GM18867 (cell line): ENCODE measurements at regions not wholly inside any gene's neighbourhood (a gene's known extent, or its start where the extent isn't known, plus 50 kb on each side); places are given as distances from the start of the nearest gene placed in this dataset.

Experiments used
- ATAC-seq: cut with Tn5 transposase; IDR thresholded peaks from one replicate; pipeline ENCODE4 v1.9.1; 2021; ENCODE audit warnings: mild to moderate bottlenecking, moderate library complexity; ENCODE audit not compliant: unreplicated experiment

DNA sequence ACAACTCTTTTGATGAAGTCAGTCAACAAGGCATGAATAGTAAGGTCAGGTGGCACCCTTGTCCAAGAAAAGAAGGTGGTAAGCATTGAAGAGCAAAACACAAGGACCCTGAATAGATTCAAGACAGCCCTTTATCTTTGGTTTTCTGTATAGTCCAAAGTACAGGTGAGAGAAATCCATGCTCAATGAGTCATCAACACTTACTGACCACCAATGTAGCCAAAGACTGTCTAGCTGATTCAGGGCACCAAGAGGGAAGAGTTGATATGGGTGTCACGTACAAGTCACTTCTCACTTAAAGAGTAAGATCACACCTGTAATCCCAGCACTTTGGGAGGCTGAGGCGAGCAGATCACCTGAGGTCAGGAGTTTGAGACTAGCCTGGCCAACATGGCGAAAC lies 528.3 kb downstream of the CD83 start:
- ATAC-seq: no peak

DNA sequence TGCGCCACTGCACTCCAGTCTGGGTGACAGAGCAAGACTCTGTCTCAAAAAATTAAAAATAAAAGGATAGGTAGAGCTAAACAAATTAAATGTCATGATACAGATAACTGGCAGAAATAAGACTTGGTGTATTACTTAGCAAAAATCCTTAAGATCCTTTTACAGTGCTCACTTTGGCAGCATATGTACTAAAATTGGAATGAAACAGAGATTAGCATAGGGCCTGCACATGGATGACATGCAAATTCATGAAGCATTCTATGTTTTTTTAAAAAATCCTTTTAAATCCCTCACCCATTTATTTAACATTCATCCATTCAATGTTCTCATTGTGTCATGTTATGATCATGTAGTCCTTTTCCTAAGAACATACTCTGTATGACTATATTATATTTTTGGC lies 528.8 kb downstream of the CD83 start:
- ATAC-seq: no peak

DNA sequence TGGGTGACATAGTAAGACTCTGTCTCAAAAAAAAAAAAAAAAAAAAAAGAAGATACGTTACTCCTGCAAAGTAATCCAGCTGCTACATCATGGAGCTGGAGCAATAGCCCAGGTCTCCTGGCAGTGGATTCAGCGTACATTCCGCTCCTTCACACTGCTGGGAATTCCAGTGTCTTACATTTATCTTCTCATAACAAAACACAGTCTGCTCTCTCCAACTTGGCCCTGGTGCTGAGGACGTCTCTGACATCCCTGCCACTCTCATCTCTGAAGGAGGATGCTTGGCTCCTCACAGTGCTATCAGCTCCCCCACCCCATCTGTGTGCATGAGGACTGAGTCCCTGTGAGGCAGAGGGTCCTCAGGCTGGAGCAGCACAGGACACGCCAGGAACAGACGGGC lies 529.8 kb downstream of the CD83 start:
- ATAC-seq: no peak

GRCh38 chr6:14652536-14652935 lies 535.0 kb downstream of the CD83 start:
- ATAC-seq: no peak

DNA sequence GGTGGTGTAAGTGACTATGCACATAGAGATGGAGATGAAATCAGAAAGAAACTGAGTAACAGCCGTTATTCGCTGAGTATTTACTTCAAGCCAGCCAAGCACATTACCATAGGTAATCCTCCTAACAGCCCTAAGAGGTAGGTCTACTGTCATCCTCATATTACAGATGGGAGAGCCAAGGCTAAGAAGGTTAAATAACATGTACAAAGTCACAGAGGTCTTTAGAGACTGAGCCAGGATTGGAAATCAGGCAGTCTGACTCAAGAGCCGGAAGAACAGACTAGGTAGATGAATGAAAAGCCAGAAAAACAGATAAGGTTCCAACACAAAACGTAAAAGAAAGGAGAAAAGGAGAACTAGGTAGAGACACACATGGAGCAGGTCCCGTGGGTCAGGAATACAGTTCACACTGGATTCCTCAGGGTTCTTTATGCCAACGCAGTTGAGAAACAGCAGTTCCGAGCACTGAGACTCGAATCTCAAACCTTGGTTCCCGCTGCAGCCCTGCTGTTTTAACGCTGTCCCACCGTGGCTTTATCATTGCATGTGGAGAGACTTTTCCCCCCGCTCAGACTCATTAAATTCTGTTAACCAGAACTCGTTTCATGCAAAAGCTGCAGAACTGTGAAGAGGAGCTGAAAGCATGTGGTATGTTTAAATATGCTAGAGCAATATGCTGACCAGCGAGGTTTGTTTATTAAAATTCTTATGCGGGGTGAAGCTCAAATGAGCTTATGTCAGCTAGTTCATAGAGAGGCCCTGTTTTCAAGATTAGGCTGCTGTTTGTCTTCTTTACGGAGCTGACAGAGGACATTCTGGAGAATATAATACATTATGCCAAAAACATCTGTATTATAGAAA lies 537.9 kb downstream of the CD83 start:
- ATAC-seq: no peak

DNA sequence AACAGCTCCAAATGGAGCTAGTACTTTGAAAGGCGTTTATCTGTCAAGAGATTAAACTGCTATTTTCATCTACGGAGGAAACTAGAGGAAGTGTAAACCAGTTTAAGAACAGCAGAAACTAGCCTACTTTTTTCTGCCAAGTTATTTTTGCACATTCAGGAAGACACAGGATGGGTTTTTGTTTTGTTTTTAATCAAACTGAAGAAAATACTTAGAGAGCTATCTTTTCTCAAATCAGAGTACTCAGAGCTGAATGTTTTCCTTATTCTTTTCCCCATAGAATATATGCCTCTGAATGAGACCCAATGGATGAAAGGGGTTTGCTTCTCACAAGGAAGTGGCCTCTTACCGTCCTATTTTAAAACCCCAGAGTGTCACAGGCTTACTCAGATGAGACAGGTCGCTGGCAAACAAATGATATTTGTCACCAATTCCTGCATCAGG lies 538.5 kb downstream of the CD83 start:
- no peak for ATAC-seq

GRCh38 chr6:14656649-14657048 lies 539.1 kb downstream of the CD83 start:
- no peak for ATAC-seq

DNA sequence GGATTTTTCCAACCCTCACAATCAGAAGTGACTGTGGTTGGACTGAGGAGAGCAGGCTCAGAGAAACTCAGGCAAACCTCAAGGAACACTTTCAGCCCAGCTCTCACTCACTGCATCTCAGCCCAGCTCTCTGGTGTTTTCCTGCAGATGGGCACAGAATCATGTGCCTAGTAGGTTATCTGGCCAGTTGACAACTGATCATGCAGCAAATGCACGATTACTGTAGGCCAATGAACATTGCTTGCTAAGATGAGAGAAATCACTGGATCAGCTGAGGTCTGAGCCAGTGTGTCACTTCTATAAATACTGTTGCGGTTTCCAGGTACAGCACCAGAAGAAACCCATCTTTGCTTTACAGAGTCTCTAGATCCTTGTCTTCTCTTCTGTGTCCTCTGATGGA lies 540.5 kb downstream of the CD83 start:
- ATAC-seq: no peak

DNA sequence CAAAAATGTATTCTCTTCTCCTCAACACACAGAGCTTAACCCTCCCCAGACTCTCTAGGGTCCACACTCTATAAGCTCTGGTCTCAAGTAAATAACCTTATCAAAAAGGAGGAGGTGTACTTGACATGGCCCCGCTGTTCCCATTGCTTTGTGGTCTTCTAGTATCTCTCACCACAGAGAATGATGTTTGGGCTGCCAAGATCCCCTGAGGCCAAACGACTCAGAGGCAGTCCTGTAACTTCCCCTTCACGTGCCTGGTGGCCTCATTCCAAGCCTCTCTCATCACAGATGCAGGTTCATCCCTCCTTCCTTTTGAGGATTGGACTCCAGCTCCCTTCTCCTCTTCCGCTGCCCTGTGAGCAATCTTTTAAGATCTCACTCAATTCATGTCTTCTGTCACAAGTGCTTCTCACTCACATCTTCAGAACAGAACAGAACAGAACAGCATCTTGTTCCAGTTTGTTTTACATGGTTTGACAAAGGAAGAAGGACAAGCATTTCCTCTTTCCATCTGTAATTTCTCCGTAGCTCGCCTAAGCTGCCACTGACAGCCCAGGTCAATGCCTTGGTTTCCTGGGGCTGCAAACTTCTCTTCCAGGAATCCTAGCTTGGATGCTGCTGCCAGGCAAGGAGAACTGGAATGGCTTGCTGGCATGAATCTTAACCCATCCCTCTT lies 541.5 kb downstream of the CD83 start:
- no peak for ATAC-seq

DNA sequence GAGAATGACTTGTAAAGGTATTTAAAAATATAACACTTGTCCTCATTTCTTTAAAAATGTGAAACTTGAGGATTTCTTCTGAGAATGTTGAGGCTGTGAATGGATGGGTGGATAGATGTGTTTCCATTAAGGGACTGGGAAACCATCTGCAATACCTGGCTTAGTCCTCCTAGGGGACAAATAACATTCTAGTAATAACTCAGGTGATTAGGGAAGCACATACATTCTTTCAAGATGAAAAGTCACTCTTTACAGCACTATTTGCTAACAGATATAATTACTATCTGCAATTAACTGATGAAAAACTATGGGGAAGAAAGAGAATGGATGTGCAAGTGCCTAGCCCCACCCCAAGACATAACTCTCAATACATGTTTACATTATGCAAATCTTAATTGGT lies 542.3 kb downstream of the CD83 start:
- ATAC-seq: no peak

DNA sequence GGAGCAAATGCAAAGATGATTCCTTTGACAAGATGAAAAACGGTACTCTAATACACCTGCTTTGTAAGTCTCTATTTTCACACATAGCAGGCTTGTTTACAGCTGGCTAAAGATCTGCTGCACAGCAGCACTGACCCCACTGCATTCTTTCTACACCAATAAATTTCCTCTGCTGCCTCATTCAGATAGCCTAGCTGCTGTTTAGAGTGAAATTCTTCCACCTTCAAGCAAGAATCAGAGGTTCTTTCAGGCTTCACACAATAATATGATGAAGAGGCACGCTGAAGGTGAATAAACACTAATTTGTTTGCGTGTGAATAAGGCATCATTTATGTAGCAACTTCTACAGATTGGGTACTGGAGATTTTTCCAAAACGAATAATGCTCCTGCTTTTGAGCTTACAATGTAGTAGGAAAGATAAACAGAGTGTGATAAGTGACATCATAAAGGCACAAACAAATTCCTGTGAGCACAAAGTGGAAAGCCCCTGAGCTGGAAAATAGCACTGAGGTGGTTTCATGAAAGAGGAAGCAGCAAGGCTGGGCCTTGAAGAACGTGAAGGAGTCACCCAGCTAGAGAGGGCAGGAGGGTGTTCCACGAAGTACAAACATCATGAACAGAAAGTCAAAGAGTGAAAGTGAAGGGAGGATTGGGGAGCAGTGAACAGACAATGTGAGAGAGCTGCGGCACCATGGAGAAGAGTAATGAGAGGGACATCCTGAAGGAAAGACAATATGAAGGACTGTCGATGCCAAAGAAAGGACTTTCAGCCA lies 543.4 kb downstream of the CD83 start:
- peak; percentile 61 for ATAC-seq

GRCh38 chr6:14661691-14662090 lies 544.1 kb downstream of the CD83 start:
- no peak for ATAC-seq

DNA sequence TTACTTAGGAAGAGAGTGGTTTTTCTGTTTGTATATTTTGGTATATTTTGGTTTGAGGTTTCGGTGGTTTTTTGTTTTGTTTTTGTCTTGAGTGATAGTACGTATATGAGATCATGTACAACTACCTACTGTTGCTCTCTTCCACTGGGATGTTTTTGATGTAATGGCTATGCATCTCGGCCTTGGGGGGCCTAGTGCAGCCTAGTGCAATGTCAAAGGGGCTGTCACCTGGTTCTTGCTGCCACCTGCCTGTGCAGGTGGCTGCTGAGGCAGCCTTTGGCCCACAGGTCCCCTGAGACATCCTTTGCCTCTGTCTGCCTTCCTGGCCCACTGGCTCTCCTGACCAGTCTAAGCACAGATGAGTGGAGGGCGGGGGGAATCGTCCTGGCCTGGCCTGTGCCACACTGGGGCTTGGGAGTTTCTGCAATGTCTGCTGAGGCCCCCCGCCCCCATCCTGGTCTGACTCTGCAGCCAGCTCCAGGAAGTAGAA lies 546.6 kb downstream of the CD83 start:
- ATAC-seq: peak; percentile 45

- ATAC-seq: no peak
Measured at GRCh38 chr6:14664621-14665315, 547.2 kb downstream of the CD83 start.

DNA sequence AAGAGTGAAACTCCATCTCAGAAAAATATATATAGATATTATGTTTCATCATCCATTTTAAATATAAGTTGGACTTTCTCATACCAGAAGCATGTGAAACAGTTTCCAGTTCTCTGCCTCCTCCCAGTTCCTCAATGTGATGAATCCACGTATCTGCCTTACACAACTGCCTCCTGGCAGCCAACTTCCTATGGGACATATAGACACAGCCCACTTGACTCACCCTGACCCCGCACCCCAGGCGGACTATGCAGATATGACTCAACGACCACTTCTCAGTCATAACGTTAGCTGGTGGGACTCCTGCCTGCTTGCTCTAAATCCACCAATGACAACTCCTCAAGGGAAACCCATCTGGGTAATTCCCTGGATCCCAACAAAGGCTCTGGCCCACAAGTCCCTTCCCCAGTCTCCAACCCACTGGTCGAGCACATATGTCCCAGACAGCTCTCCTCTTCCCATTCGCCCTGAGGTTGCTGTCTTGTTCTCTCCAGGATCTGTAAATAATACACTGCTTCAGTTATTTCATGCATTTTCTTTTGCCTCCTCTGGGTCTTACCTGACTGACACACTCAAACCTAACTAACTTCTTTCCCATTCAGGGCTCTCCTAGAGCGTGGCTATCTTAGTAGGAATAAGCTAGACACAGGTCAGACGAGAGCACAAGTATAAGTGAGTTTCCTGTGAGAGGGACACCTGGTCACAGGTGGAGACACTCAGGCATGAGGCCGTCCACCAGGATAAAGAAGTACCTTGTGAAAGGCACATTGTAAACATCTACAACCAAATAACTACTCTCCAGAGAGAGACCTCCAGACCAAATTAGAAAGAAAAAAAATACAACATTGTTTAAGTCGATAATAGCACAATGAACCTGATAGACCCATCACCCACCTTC lies 548.5 kb downstream of the CD83 start:
- no peak for ATAC-seq

- ATAC-seq: no peak
Measured at GRCh38 chr6:14670806-14671205, 553.2 kb downstream of the CD83 start.

DNA sequence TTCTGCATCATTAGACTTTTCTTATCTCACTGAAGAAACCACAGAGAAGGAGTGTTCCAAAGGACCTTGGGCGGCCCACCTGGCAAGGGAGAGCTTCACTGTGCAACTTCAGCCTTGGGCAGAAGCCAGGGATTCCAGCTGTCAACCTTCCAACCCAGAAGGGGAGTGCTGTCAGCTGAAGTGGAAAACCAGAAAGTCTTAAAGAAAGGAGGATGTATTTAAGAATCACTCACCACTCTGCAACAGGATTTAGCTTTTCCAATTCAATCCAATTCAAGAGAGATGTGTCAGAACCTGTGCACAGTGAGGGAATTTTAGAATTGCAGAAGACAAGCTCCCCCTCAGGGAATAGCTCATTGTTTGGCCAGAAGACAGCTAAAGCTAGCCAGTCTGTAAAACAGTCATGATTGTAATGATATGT lies 553.7 kb downstream of the CD83 start:
- ATAC-seq: no peak

GRCh38 chr6:14671937-14672336 lies 554.4 kb downstream of the CD83 start:
- ATAC-seq: no peak

- no peak for ATAC-seq
Measured at GRCh38 chr6:14673201-14673600, 555.6 kb downstream of the CD83 start.

- no peak for ATAC-seq
Measured at GRCh38 chr6:14674458-14674857, 556.9 kb downstream of the CD83 start.
